Renal cortex interstitium (tissue), 11 donors: ENCODE measurements at regions not wholly inside any gene's neighbourhood (a gene's known extent, or its start where the extent isn't known, plus 50 kb on each side); places are given as distances from the start of the nearest gene placed in this dataset.
"Not testable (repeated sequence)": the region's sequence is repeated elsewhere in the genome, so short reads cannot be mapped to it uniquely, and the experiment has no call there.

Source experiments
- DNase-seq, 11 donors: peaks; one replicate each; pipeline ENCODE4 v3.0.0-alpha.2; 2013; ENCODE audit warnings: low read depth in 9 of 11, low spot score in 4 of 11; ENCODE audit errors: extremely low read depth in 1 of 11

GRCh38 chr14:84482256-84483071 is 1047.5 kb upstream of the FLRT2 start:
- no peak for DNase-seq

- no peak for DNase-seq
Observed at GRCh38 chr14:84483072-84483420, 1046.9 kb upstream of the FLRT2 start.

- DNase-seq: not testable (repeated sequence)
Observed at GRCh38 chr14:84484243-84484642, 1045.7 kb upstream of the FLRT2 start.

- no peak for DNase-seq
Observed at GRCh38 chr14:84485036-84485435, 1044.9 kb upstream of the FLRT2 start.

GRCh38 chr14:84490081-84490480 is 1039.9 kb upstream of the FLRT2 start:
- DNase-seq: no peak

GRCh38 chr14:84492685-84493084 is 1037.3 kb upstream of the FLRT2 start:
- DNase-seq: no peak

GRCh38 chr14:84493779-84494178 is 1036.2 kb upstream of the FLRT2 start:
- no peak for DNase-seq

- no peak for DNase-seq
Observed at GRCh38 chr14:84496677-84497076, 1033.3 kb upstream of the FLRT2 start.

- not testable (repeated sequence) for DNase-seq
Observed at GRCh38 chr14:84512823-84513222, 1017.1 kb upstream of the FLRT2 start.

GRCh38 chr14:84519836-84520235 is 1010.1 kb upstream of the FLRT2 start:
- DNase-seq: no peak

GRCh38 chr14:84520711-84521338 is 1009.1 kb upstream of the FLRT2 start:
- no peak for DNase-seq

GRCh38 chr14:84523746-84524145 is 1006.2 kb upstream of the FLRT2 start:
- no peak for DNase-seq

GRCh38 chr14:84527706-84528105 is 1002.2 kb upstream of the FLRT2 start:
- DNase-seq: no peak

GRCh38 chr14:84532016-84532415 is 997.9 kb upstream of the FLRT2 start:
- DNase-seq: no peak

GRCh38 chr14:84533181-84533725 is 996.7 kb upstream of the FLRT2 start:
- no peak for DNase-seq

GRCh38 chr14:84533791-84534190 is 996.2 kb upstream of the FLRT2 start:
- no peak for DNase-seq

GRCh38 chr14:84535484-84535883 is 994.5 kb upstream of the FLRT2 start:
- DNase-seq: no peak

GRCh38 chr14:84535976-84536375 is 994.0 kb upstream of the FLRT2 start:
- no peak for DNase-seq

GRCh38 chr14:84541018-84541417 is 988.9 kb upstream of the FLRT2 start:
- DNase-seq: no peak

GRCh38 chr14:84543859-84544258 is 986.1 kb upstream of the FLRT2 start:
- no peak for DNase-seq
